DMS153 treated with DMSO at 0.1 percent for 48 hours (cell line): ENCODE measurements at regions not wholly inside any gene's neighbourhood (a gene's known extent, or its start where the extent isn't known, plus 50 kb on each side); places are given as distances from the start of the nearest gene placed in this dataset.

Experiments
- DNase-seq: peaks from one replicate; lab custom pipeline; 2025; ENCODE audit not compliant: unreplicated experiment; lab: John Stamatoyannopoulos, UW

DNA sequence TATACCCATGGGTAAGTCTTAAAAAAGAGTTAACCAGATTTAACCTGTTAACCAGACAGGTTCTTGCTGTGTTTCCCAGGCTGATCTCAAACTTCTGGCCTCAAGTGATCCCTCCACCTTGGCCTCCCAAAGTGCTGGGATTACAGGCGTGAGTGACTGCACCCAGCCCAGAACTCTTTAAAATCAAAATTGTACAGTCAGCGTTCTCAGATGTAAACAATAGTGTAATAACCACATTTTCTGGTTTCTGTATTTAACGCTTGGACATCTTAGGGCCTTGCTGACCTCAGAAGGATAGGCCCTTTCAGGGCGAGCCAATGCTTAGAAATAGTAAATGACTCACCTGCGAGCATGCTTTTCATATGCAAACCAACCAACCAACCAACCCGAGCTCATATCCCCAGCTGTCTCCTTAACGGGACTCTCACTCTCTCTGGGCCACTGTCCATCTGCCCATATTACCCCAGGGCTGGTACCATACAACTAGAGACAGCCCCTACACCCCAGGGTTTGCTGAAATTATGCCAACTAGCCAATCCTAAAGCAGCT lies 415.0 kb upstream of the XYLT1 start:
- DNase-seq: no peak

DNA sequence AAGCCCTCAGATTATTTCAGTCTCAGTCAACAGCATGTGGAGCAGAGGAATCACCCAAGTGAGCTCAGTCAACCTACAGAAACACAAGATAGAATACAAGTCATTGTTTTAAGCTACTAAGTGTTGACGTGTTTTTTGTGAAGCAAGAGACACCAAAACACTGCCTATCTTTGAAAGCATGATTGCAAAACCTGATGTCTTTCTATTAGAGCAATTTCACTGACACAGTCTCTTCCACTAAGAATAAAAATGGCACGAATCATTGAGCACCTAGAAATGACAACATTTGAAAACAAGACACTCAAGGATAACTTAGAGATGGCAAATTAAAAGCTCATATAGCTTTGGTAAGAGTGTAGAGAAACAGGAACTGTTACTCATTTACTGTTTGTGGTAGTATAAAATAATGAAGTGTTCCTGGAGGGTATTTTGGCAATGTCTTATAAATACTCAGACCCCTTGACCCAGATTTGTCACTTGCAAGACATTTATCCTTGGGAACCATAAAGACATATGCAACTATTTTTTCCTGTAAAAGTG lies 407.1 kb upstream of the XYLT1 start:
- no peak for DNase-seq

DNA sequence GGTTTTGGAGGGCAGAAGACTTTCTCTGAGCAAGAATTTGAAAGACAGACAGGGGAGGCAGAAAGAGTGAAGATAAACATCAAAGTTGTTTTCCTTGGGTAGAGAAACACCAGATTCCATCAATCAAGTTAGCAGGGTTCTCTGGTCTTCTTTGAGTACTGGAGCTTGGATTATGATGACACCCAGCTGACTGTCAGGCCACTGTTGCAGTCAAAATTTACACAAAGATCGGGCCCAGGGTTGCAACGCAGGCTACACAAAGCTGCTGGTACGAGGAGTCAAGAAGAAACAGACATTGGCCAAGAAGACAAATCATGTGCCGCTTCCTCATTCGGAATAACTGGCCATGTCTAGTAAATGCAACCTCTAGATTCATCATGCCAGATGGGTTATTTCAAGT lies 396.2 kb upstream of the XYLT1 start:
- no peak for DNase-seq

DNA sequence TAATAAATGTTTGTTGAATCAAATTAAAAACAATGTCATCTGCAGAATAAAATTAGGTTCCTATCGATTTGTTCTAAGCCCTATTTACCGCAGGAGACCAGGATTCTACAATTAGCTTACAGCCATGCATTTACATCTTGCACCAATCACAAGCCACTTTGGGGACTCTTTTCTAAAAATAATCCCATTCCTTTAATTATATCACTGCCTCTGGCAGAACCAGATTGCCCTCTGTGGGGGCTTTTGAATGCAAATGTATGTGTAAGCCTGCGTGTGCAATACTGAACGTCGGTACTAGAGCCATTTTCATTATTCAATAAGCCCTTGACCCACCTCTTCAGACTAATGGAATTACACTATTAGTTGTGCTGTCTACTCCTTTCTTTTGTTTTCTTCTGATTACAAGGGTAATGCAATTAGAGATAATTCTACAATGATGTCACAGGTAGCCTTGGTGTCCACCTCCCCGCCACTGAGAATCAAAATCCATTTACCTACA lies 391.3 kb upstream of the XYLT1 start:
- DNase-seq: no peak

DNA sequence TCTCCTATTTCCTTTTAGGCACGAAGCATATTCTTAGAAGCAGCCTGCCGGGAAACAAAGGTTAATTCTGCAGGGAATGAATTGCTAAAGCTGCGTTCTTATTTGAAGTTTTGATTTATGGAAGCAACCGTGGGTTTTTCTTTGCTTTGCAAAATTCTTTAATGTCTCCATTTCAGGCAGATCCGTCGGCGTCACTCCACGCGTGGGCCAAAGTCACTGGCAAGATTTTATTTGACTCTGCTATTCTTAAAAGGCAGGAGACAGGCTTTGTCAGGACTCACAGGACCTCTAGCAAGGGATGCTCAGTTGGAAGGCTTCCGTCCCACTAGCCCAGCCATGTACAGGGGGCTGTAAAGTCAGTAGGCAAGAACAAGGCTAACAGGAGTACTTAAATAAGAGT lies 387.3 kb upstream of the XYLT1 start:
- DNase-seq: no peak

DNA sequence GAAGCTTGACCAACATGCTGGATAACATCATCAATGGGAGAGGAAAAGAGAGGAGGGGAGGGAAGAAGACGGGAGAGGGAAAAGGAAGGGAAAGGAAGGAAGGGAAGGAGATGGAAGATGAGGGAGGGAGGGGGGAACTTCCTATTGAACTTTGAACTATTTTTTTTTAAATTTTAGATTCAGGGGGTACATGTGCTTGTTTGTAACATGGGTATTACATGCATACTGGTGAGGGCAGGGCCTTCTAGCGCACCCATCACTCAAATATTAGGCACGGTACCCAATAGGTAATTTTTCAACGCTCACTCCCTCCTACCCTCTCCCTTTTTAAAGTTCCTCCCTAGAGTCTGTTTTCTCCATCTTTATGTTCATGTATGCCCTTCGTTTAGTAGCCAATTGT lies 383.2 kb upstream of the XYLT1 start:
- no peak for DNase-seq

DNA sequence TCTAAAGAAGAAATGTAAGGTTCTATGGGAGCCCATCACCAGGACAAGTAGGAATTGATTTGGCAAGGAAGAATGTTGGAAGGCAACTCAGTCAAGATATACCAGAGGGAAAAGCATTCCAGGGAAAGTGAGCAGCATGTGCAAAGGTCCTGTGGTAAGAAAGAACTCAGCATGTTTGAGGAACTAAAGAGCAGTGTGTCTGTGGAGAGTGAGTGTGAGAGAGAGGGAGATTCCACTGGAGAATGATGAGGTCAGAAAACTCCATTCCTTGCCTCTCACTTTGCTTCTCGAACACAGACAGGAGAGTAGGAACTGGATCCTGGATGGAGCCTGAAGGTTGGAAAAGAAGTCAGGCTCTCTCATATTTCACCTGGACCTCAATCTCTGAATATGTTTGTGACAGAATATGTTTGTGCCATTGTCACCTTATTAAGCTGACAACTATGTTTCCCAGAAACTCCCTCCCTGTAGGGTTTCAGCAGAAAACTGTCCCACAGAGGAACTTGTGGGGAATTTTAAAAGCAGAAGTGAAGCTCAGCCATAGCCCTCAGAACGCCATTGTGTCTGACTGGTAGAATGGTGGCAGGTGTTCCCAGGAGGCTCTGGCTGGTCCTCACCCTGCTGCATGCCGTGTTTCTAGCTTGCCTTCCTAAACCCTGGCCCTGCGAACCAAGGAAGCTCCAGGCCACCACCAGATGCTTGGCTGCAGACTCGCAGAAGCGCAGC lies 382.4 kb upstream of the XYLT1 start:
- no peak for DNase-seq

DNA sequence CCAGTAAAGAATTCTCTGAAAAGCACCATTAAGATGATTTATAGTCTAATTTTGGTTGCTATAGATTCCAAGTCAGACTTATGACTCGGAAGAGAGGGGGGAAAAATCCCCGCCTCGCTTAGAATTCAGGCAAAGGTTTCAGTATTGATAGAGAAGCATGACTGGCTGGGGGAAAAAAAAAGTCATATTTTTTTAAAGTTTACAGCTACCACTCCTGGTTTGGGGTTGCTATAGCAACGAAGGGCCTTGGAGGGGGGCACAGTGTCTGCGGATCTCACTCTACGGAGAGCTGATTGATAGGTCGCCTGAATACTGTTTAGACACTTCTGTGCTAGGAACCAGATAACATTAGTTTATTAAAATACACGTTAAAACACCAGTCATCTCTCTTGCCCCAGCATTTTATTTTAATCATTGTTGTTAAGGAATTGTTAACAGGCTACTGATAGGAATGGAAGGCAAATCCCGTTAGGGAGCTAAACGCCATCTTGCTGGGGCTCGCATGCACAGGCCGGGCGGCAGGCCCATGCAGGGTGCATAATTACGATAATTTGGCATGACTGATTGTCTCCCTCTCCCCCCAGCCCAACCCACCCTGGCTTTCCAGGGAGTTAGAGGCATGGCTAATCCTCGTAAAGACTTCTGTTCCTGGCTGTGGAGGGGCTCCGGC lies 380.0 kb upstream of the XYLT1 start:
- DNase-seq: no peak

DNA sequence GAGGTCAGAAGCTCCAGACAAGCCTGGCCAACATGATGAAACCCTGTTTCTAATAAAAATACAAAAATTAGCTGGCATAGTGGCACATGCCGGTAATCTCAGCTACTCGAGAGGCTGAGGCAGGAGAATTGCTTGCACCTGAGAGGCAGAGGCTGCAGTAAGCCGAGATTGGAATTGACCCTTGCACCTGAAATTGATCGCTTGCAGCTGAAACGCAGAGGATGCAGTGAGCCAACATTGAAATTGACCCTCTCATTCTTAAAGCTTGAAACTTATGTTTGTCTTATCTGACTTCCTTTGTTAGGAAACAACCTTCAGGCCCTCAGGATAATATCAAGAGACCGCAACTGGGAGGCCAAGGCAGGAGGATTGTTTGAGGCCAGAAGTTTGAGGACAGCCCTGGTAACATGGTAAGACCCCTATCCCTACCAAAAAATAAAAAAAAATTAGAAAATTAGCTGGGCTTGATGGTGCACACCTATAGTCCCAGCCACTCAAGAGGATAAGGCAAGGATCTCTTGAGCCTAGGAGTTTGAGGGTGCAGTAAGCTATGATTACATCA lies 376.6 kb upstream of the XYLT1 start:
- no peak for DNase-seq

DNA sequence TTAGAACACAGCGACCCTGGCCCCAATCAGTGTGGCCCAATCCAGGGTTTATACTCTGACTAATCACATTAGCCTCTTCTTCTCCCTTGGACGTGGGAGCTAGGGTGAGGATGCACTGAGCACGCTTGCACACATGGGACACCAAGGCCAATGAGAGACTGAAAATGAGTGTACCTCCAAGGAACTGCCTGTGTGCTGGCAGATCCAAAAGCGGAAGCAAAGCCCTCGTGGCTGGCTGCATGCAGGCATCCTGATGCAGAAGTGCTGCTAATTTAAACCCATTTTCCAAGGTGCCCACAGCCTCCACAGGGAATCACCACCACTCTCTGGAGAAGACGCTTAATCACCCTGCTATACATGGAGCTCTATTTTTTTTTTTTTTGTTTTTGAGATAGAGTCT lies 375.3 kb upstream of the XYLT1 start:
- DNase-seq: no peak

DNA sequence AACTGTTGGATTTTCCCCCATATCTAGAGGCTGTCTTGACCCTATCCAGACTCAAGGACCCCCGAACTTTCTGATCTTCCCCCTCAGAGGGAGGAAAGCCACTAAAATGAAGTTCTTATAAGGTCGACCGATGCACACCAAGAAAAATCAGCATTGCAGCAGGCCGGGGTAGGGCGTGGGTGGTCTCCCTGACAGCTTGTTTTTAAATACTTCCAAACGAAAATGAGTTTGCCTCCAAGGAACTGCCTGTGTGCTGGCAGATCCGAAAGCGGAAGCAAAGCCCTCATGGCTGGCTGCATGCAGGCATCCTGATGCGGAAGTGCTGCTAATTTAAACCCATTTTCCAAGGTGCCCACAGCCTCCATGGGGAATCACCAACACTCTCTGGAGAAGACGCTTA lies 374.3 kb upstream of the XYLT1 start:
- DNase-seq: no peak

DNA sequence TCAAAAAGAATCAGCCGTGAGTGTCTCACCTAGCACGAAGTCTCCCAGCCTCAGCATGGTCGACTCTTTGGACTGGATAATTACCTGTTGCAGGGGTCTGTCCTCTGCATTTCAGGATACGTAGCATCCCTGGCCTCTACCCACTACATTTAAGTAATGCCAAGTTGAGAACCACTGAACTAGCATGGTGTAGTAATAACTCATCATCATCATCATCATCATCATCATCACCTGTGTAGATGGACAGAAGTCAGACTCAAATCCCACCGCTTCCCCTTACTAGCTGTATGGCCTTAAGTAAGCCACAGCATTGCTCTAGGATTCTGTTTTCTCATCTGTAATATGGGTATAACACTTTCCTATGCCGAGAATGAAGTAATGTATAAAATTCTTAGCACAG lies 373.1 kb upstream of the XYLT1 start:
- DNase-seq: no peak

DNA sequence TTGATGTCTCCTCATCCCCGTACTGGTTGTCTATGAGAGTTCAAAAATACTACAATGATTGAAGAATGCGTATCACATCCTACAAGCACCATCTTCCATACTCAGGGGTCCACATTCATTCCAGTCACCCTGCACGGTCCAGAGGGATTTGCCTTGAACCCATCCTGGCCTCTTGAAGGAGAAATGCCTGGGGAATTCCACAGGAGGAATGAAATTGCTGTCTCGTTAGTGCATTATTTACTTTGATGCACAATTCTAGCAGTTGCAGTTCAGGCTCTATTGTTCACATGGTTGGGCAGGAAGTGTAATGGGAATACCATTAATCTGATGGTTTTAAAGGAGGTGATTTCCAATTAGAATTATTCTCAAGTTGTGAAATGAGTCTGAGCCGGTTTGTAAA lies 369.1 kb upstream of the XYLT1 start:
- no peak for DNase-seq

DNA sequence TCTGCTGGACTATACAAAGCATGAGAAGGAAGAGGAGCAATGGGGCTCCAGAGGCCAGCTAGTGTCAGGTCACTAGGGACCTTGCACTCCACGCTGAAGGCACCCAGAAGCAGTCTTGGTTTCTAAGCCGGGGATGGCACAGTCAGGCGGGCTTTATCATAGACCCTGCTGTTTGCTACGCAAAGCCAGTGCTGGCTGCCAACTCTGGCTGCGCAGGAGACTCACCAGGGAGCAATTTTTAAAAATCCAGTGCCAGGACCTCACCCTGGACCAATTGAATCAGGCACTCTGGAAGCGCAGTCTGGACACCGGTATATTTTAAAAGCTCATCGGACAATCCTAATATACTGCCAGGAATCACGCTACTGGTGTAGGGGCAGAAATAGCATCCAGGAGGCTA lies 368.5 kb upstream of the XYLT1 start:
- no peak for DNase-seq

DNA sequence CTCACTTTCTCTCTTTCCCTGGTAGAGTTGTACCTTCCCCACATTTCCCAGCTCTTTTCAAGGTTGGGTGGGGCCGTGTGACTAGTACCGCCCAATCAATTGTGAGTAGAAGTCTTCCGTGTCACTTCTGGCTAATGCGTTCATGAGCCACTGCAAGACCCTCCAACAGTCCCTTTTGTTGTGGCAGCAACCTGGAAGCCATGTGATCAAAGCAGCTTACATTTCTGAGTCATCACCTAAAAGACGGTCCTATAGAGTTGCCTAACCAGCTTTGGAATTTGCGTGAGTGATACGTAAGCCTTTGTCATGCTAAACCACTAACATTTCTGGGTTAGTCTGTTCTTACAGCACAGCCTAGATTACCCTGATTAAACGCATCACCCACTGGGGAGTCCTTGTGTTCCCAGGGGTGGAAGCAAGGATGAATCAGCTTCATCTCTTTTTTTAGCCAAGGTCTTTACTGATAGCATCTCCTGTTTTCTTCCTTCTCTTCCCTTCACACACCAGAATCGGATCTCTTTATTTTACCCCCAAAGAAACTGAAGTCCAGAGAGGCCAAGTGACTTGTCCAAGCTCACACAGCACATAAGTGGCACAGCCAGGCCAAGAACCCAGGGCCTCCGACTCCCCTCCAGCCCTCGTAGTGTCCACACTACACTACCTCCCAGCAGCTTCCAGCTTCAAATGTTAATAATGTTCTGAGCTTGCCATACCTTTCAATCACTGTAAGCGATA lies 366.3 kb upstream of the XYLT1 start:
- DNase-seq: no peak

DNA sequence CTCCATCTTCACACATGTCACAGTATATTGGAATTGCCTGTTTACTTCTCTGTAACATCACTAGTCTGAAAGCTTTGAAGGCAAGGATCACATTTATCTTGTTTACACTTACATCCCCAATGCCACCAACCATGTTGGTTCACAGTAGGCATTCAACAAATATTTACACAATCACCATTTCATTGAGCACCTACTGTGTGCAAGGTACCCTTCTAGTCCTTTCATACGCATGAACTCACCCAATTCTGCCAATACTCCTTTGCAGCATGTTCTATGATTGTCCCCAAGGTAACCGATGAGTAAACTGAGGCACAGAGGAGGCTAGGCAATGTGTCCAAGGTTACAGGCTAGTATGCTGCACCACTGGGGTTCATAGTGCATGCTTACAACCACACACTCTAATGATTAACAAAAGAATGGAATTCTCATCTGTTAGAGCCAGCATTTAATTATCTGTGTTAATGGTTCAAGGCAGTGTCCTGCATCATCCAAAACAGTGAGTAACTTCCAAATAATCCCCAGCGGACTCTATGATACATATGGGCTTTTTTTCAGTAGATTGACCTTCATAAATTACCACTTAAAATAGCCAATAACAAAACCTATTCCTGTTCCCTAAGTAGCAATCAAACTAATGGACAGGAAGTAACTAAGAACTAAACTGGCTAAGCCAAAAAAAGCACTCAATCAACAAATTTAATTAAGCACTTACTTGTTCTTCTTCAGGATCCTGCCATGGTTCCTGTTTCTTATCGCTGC lies 364.5 kb upstream of the XYLT1 start:
- no peak for DNase-seq

DNA sequence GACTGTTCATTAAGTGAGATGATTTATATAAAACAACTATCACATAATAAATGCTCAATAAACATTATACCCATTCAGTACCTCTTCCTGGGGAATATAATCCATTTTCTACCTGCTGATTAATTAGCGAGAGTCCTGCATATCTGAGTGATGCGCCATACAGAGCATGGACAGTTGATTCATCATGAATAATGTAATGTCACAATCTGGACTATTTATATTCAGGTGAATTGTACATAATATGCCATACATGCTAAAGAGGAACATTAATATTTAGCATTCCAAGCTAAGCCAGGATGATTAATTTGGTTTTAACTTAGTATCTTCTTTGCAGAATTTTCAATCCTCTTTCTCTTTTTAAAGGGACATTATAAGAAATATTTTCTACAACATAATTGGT lies 362.0 kb upstream of the XYLT1 start:
- no peak for DNase-seq

DNA sequence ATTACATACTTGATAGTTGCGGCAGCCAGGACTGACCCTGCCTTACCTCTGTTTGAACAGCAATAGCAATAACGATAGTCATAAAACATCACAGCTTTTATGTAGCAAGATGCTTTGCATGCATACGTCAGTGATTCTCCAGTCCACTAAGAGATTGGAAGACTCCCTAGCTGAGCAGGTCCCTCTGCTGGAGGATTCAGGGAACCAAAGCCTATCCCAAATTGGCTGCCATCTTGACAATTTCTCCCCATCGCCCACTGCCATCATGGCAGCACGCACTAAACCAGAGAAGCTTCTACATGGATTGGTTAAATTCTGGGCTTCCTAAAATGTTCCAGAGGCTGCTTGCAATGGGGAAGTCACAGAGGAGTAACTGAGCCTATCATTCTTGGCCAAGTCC lies 360.6 kb upstream of the XYLT1 start:
- DNase-seq: no peak

DNA sequence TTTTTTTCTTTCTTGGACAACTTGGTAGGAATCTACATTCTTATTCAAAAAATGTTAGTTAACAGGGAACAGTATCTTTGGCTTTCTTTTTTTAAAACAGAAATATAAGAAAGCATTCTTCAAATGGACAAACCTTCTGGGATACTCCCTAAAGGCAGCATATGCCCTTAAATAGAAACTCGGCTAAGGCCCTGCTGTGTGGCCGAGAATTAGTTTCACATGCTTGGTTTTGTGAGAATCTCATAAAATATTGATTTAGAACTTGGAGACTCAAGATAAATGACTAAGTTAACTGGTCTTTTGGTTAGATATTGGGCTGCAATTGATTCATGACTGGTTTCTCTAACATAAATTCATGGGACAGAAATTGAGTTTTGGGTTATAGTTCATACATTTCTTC lies 359.9 kb upstream of the XYLT1 start:
- no peak for DNase-seq

DNA sequence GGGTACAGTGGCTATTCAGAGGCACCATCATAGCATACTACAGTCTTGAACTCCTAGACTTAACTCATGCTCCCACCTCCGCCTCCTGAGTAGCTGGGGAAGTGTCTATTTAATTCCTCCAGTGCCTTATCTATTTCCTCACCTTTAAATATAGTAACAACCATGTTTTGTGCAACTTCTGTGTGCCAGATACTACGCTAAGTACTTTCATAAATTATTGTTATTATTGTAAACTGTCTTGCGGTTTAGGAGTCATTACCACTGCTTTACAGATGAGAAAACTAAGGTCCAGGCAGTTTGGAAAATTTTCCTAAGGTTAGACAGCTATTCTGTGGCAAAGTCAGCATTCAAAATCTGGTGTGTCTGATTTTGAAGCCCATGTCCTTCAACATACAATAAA lies 359.1 kb upstream of the XYLT1 start:
- no peak for DNase-seq

DNA sequence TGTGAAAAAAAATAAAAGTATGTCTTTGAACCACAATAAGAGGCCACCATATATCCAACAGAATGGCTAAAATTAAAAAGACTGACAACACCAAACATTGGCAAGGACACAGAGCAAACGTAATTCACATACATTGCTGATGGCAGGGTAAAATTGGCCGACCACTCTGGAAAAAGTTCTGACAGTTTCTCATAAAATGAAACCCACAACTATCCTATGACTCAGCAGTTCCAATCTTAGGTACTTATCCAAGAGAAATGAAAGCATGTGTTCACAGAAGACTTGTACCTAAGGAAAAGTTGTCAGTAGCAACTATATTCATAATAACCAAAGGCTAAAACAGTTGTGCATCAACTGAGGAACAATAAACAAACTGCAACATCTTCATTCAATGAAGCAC lies 357.3 kb upstream of the XYLT1 start:
- DNase-seq: no peak
